K562 (cell line): ENCODE measurements at regions not wholly inside any gene's neighbourhood (a gene's known extent, or its start where the extent isn't known, plus 50 kb on each side); places are given as distances from the start of the nearest gene placed in this dataset.

ENCODE experiments used
- CXXC5 ChIP-seq: fragments of 250-450 bp; sonication (Bioruptor Pico); IDR thresholded peaks from 2 replicates; pipeline ENCODE4 v1.8.0; 2022; ENCODE audit warnings: inconsistent platforms, mild to moderate bottlenecking, moderate library complexity
- FOXJ2 ChIP-seq: fragments of 200-800 bp; sonication (Bioruptor generic); IDR thresholded peaks from 2 replicates; pipeline ENCODE4 v1.6.1; 2016; ENCODE audit warnings: missing genetic modification characterization, missing compliant biosample characterization
- GTF2A2 ChIP-seq: IDR thresholded peaks from 2 replicates; pipeline ENCODE4 v1.6.1; 2016; ENCODE audit warnings: mild to moderate bottlenecking, missing genetic modification characterization, missing compliant biosample characterization
- IRF1 ChIP-seq: sonication (generic); formaldehyde crosslinking; IDR thresholded peaks from 2 replicates; pipeline ENCODE4 v1.8.0; 2022; ENCODE audit warnings: missing genetic modification reagents, mild to moderate bottlenecking, borderline replicate concordance
- NFYB ChIP-seq: IDR thresholded peaks from 2 replicates; pipeline ENCODE4 v1.6.1; 2011; ENCODE audit warnings: mild to moderate bottlenecking, moderate library complexity; ENCODE audit not compliant: insufficient read length; ENCODE audit errors: extremely low read depth
- NONO ChIP-seq, 2 experiments: fragments of 200-400 bp in 1 of 2; fragments of 450-650 bp in 1 of 2; formaldehyde crosslinking in 1 of 2; IDR thresholded peaks; 2 replicates each; pipeline ENCODE4 v1.6.1; 2017; ENCODE audit warnings: low read depth in 2 of 2, mild to moderate bottlenecking in 2 of 2, moderate library complexity in 2 of 2, low read length in 1 of 2
- PATZ1 ChIP-seq: fragments of 250-450 bp; sonication (Bioruptor Pico); IDR thresholded peaks from 2 replicates; pipeline ENCODE4 v1.5.0; 2020; ENCODE audit warnings: mild to moderate bottlenecking, borderline replicate concordance
- SMAD4 ChIP-seq: fragments of 250-450 bp; sonication (Bioruptor Pico); conservative IDR thresholded peaks from 2 replicates; pipeline ENCODE4 v1.8.0; 2021; ENCODE audit warnings: inconsistent platforms, mild to moderate bottlenecking, moderate library complexity
- STAT6 ChIP-seq: sonication (generic); formaldehyde crosslinking; IDR thresholded peaks from 2 replicates; pipeline ENCODE4 v1.8.1; 2023; ENCODE audit warnings: mild to moderate bottlenecking, missing genetic modification reagents
- TAF7 ChIP-seq: fragments of 450-650 bp; IDR thresholded peaks from 2 replicates; pipeline ENCODE4 v1.6.1; 2016; ENCODE audit warnings: missing genetic modification characterization, missing compliant biosample characterization
- ZBED1 ChIP-seq: IDR thresholded peaks from 2 replicates; pipeline ENCODE4 v1.6.1; 2014
- ZFP30 ChIP-seq: fragments of 250-450 bp; sonication (Bioruptor Pico); IDR thresholded peaks from 2 replicates; pipeline ENCODE4 v1.8.0; 2022; ENCODE audit warnings: moderate library complexity, mild to moderate bottlenecking, inconsistent platforms, borderline replicate concordance
- ZKSCAN8 ChIP-seq: fragments of 200-800 bp; sonication (Bioruptor generic); IDR thresholded peaks from 2 replicates; pipeline ENCODE4 v1.6.1; 2016; ENCODE audit warnings: missing genetic modification characterization, missing compliant biosample characterization
- ZNF224 ChIP-seq: sonication (generic); formaldehyde crosslinking; IDR thresholded peaks from 2 replicates; pipeline ENCODE4 v1.8.0; 2022; ENCODE audit warnings: mild to moderate bottlenecking, missing genetic modification reagents
- ZNF263 ChIP-seq: sonication (generic); formaldehyde crosslinking; IDR thresholded peaks from 2 replicates; pipeline ENCODE4 v1.8.0; 2022; ENCODE audit warnings: mild to moderate bottlenecking, missing genetic modification reagents, borderline replicate concordance
- ZNF609 ChIP-seq: sonication (generic); formaldehyde crosslinking; IDR thresholded peaks from 2 replicates; pipeline ENCODE4 v1.8.1; 2023; ENCODE audit warnings: missing genetic modification reagents, mild to moderate bottlenecking, borderline replicate concordance

GRCh38 chr15:58332676-58333400, 99.0 kb upstream of the LIPC start (continued):
- TF ChIP-seq STAT6 (CRISPR knock-in tag): no peak
- peak; percentile 57; the same call in 1 of the 2 replicates for TF ChIP-seq GTF2A2 (tag)
- no peak for TF ChIP-seq ZNF224 (CRISPR knock-in tag)
- no peak for TF ChIP-seq ZFP30 (CRISPR knock-in tag)
- TF ChIP-seq ZKSCAN8 (CRISPR knock-in tag): peak; percentile 77
- 0 out of 4 replicates have a peak, but pooled peaks of 1 of the 2 experiments have one; percentile 1 for TF ChIP-seq NONO (IDR thresholded peaks at IDR 0.05; ENCODE audit: low read depth in 2 of 2, low read length in 1 of 2)
- no peak for TF ChIP-seq PATZ1 (CRISPR knock-in tag)
- TF ChIP-seq ZNF263 (CRISPR knock-in tag): no peak
- TF ChIP-seq NFYB: no peak
- TF ChIP-seq ZNF609: no peak
- TF ChIP-seq SMAD4 (CRISPR knock-in tag): no peak
- TF ChIP-seq FOXJ2 (tag): no peak
- no peak for TF ChIP-seq TAF7 (tag)
- peak; percentile 41; the same call in 1 of the 2 replicates for TF ChIP-seq CXXC5 (CRISPR knock-in tag)
- TF ChIP-seq IRF1 (CRISPR knock-in tag): no peak
- no peak for TF ChIP-seq ZBED1
